AG04449 (cell line): ENCODE measurements at regions not wholly inside any gene's neighbourhood (a gene's known extent, or its start where the extent isn't known, plus 50 kb on each side); places are given as distances from the start of the nearest gene placed in this dataset.

ENCODE experiments used
- CTCF ChIA-PET: fragments of 350-600 bp; formaldehyde crosslinking; extraction: SDS; loops from one replicate; lab custom pipeline; 2021; ENCODE audit warnings: antibody characterized with exemption; lab: Yijun Ruan, JAX
- POLR2A ChIA-PET: fragments of 400-600, 350-600 bp; formaldehyde crosslinking; extraction: SDS; loops from one replicate; lab custom pipeline; 2020; ENCODE audit warnings: antibody characterized with exemption, inconsistent platforms; lab: Yijun Ruan, JAX
- DNase-seq: peaks from one replicate; pipeline ENCODE4 v3.0.0-alpha.2; 2010; ENCODE audit warnings: low read depth, low spot score
- H3K4me3 ChIP-seq: 2 replicates; pipeline ENCODE4 v1.5.1; 2011; ENCODE audit warnings: low read depth, mild to moderate bottlenecking, control low read depth, low read length
- CTCF ChIP-seq: IDR thresholded peaks from one replicate; pipeline ENCODE4 v1.5.1; 2011; ENCODE audit warnings: mild to moderate bottlenecking, moderate library complexity, low read length, control low read depth, inconsistent platforms; ENCODE audit not compliant: insufficient read depth; ENCODE audit errors: missing control alignments

- ChIA-PET CTCF (no interaction called here), POLR2A (no interaction called here)
- TF ChIP-seq CTCF = no peak
- H3K4me3 ChIP-seq = no peak overlapping the region
- no peak for DNase-seq
These were observed 362.9 kb upstream of the SOX9 start for GRCh38 chr17:71757956-71758355.

- no peak for DNase-seq
- POLR2A ChIA-PET = no interaction called here
- no peak for TF ChIP-seq CTCF
- CTCF ChIA-PET = no interaction called here
- no peak overlapping the region for H3K4me3 ChIP-seq
These were observed 361.3 kb upstream of the SOX9 start for GRCh38 chr17:71759422-71760060.

GRCh38 chr17:71760062-71760720 lies 360.6 kb upstream of the SOX9 start:
- no peak for TF ChIP-seq CTCF
- CTCF ChIA-PET = no interaction called here
- POLR2A ChIA-PET = no interaction called here
- no peak for DNase-seq
- H3K4me3 ChIP-seq = no peak overlapping the region

GRCh38 chr17:71762526-71762925 lies 358.3 kb upstream of the SOX9 start:
- no peak overlapping the region for H3K4me3 ChIP-seq
- no peak for TF ChIP-seq CTCF
- ChIA-PET POLR2A (no interaction called here), CTCF (interaction anchor here (2.3 kb wide), 1 partner anchor 289 kb away, joined by 7 read pairs; no protein-coding TSS in a partner anchor)
- DNase-seq = no peak

GRCh38 chr17:71764505-71764904 lies 356.3 kb upstream of the SOX9 start:
- H3K4me3 ChIP-seq = no peak overlapping the region
- ChIA-PET POLR2A (no interaction called here), CTCF (no interaction called here)
- DNase-seq = no peak
- no peak for TF ChIP-seq CTCF

GRCh38 chr17:71765437-71765836 lies 355.4 kb upstream of the SOX9 start:
- DNase-seq = no peak
- CTCF ChIA-PET = no interaction called here
- POLR2A ChIA-PET = no interaction called here
- no peak for TF ChIP-seq CTCF
- H3K4me3 ChIP-seq = no peak overlapping the region
